Ishikawa (cell line): ENCODE measurements at regions not wholly inside any gene's neighbourhood (a gene's known extent, or its start where the extent isn't known, plus 50 kb on each side); places are given as distances from the start of the nearest gene placed in this dataset.

Source experiments
- CEBPB ChIP-seq: IDR thresholded peaks from 2 replicates; pipeline ENCODE4 v1.6.1; 2012
- CREB1 ChIP-seq: IDR thresholded peaks from 2 replicates; pipeline ENCODE4 v1.6.1; 2012; ENCODE audit warnings: low read depth
- EGR1 ChIP-seq: IDR thresholded peaks from 2 replicates; pipeline ENCODE4 v1.6.1; 2012
- EP300 ChIP-seq: IDR thresholded peaks from 2 replicates; pipeline ENCODE4 v1.6.1; 2012; ENCODE audit warnings: borderline replicate concordance
- FOXM1 ChIP-seq: IDR thresholded peaks from 2 replicates; pipeline ENCODE4 v1.6.1; 2012; ENCODE audit warnings: low read depth, borderline replicate concordance
- NFIC ChIP-seq: IDR thresholded peaks from 2 replicates; pipeline ENCODE4 v1.6.1; 2012
- RAD21 ChIP-seq: IDR thresholded peaks from 2 replicates; pipeline ENCODE4 v1.6.1; 2012; ENCODE audit warnings: low read depth
- REST ChIP-seq: IDR thresholded peaks from 2 replicates; pipeline ENCODE4 v1.6.1; 2012; ENCODE audit warnings: low read depth, mild to moderate bottlenecking
- TAF1 ChIP-seq: IDR thresholded peaks from 2 replicates; pipeline ENCODE4 v1.6.1; 2012; ENCODE audit warnings: low read depth, mild to moderate bottlenecking
- TCF12 ChIP-seq: IDR thresholded peaks from 2 replicates; pipeline ENCODE4 v1.6.1; 2012; ENCODE audit warnings: low read depth
- TEAD4 ChIP-seq: IDR thresholded peaks from 2 replicates; pipeline ENCODE4 v1.6.1; 2012
- YY1 ChIP-seq: IDR thresholded peaks from 2 replicates; pipeline ENCODE4 v1.6.1; 2012; ENCODE audit warnings: low read depth
- ZBTB7A ChIP-seq: IDR thresholded peaks from 2 replicates; pipeline ENCODE4 v1.6.1; 2012; ENCODE audit warnings: low read depth
- TF ChIP-seq, protein P1 (sequence below): IDR thresholded peaks from 2 replicates; pipeline ENCODE4 v1.6.1; 2012
- TF ChIP-seq, protein P2 (sequence below): IDR thresholded peaks from 2 replicates; pipeline ENCODE4 v1.6.1; 2012

- no peak for TF ChIP-seq FOXM1
- TF ChIP-seq REST, result no peak
- TF ChIP-seq, protein P1, sequence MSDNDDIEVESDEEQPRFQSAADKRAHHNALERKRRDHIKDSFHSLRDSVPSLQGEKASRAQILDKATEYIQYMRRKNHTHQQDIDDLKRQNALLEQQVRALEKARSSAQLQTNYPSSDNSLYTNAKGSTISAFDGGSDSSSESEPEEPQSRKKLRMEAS, result no peak
- no peak for TF ChIP-seq TAF1
- TF ChIP-seq, protein P2, sequence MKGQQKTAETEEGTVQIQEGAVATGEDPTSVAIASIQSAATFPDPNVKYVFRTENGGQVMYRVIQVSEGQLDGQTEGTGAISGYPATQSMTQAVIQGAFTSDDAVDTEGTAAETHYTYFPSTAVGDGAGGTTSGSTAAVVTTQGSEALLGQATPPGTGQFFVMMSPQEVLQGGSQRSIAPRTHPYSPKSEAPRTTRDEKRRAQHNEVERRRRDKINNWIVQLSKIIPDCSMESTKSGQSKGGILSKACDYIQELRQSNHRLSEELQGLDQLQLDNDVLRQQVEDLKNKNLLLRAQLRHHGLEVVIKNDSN, result no peak
- no peak for TF ChIP-seq RAD21
- TF ChIP-seq CREB1, result no peak
Measured at GRCh38 chr4:177789610-177790009, 347.4 kb upstream of the AGA start.

DNA sequence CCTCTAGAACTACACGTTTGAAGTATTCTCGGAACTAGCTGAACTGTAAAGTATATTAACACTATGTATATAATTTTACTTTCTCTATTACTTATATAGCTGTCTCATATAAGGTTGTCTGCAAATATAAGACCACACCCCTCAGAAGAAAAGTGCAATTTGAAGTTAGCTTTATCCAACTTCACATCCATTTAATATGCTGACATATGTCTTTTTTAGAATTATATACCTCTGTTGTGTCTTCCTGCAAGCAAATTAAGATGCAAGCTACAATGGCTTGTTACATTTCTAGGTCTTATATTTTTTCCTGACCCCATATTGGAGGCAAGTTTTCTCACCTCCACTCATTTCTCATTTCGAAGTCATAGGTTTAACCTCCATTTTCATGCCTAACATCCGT lies 349.0 kb upstream of the AGA start:
- TF ChIP-seq FOXM1, result no peak
- no peak for TF ChIP-seq YY1
- TF ChIP-seq CEBPB, result no peak
- TF ChIP-seq NFIC, result no peak
- TF ChIP-seq TCF12, result no peak
- TF ChIP-seq ZBTB7A, result no peak
- no peak for TF ChIP-seq EP300
- TF ChIP-seq TEAD4, result no peak
- TF ChIP-seq, protein P2, result no peak
- TF ChIP-seq, protein P1, result no peak
- TF ChIP-seq TAF1, result no peak
- TF ChIP-seq EGR1, result no peak
- TF ChIP-seq REST, result no peak
- no peak for TF ChIP-seq RAD21
- no peak for TF ChIP-seq CREB1

- TF ChIP-seq RAD21, result no peak
- no peak for TF ChIP-seq TCF12
- TF ChIP-seq REST, result no peak
- no peak for TF ChIP-seq YY1
- TF ChIP-seq EGR1, result no peak
- TF ChIP-seq CREB1, result no peak
Measured at GRCh38 chr4:177796841-177797240, 354.6 kb upstream of the AGA start.

DNA sequence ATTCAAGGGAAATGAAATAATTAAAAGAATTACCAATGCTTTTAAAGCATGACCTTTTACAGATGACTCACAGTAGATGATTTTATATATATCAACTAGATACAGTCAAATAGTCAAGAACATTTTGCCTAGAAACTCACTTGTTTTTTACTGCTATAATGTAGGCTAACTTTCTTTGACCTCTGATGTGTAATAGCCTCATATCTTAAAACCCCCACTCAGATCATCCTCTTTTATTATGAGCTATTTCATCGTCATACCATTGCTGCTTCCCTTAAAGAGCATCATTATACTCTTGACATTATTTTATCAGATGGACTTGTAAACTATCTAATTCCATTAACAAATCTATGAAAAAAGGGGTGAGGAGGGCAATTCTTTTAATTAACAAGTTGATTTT lies 355.9 kb upstream of the AGA start:
- TF ChIP-seq CREB1 (no peak), RAD21 (no peak), TCF12 (no peak), YY1 (no peak), TAF1 (no peak)
- TF ChIP-seq, protein P1, result no peak

DNA sequence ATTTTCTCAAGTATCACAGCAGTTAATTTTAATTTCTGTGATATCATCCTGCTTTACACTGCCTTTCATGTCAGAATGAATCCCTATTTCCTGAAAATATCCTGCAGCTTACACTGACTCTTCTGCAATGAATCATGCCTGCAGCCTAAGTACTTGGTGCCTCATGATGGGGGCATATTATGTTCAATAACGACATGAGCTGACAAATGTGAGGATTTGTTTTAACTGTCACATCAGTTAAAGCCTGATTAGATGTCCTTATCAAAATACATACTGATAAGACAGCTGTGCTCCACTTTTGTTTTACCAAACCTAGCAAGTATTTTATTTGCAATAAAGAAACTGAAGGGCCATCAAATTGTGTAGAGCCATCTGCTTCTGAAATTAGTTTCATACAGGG lies 359.9 kb upstream of the AGA start:
- TF ChIP-seq, protein P1, result no peak
- TF ChIP-seq EGR1 (no peak), TCF12 (no peak), YY1 (no peak), RAD21 (no peak), CEBPB (no peak), REST (no peak)
